A549 (cell line): ENCODE measurements at regions not wholly inside any gene's neighbourhood (a gene's known extent, or its start where the extent isn't known, plus 50 kb on each side); places are given as distances from the start of the nearest gene placed in this dataset.
"Not testable (repeated sequence)": the region's sequence is repeated elsewhere in the genome, so short reads cannot be mapped to it uniquely, and the experiment has no call there.

ENCODE experiments used
- ATAC-seq, 2 experiments: fragments of 200-7000 bp in 1 of 2; fragments of >200 bp in 1 of 2; cut with Nextera tagmentation in 1 of 2; cut with Tn5 transposase in 1 of 2; 3 replicates each; pipeline versions ENCODE4 v1.8.0 to v1.9.1; 2018 to 2020; ENCODE audit warnings: mild to moderate bottlenecking in 1 of 2, moderate library complexity in 1 of 2
- CTCF ChIA-PET: fragments of 300-600 bp; sonication (Branson Sonifier 250); formaldehyde crosslinking; extraction: SDS; loops from one replicate; lab custom pipeline; 2021; ENCODE audit warnings: antibody characterized with exemption, inconsistent platforms; lab: Yijun Ruan, JAX
- POLR2A ChIA-PET: fragments of 350-600 bp; formaldehyde crosslinking; extraction: SDS; loops from one replicate; lab custom pipeline; 2021; ENCODE audit warnings: antibody characterized with exemption, inconsistent platforms; lab: Yijun Ruan, JAX
- DNase-seq, 2 experiments: peaks; one replicate each; pipeline versions ENCODE4 v3.0.0 to v3.0.0-alpha.2; 2011 to 2016; ENCODE audit warnings: low read depth in 1 of 2, low spot score in 1 of 2
- FAIRE-seq: peaks from 2 replicates; lab custom pipeline; 2011; peaks lifted over from hg19 to GRCh38; lab: Jason Lieb, UNC
- H3K27ac ChIP-seq, 2 experiments: fragments of >200 bp; sonication (Bioruptor Twin); formaldehyde crosslinking; 3 replicates each; pipeline ENCODE4 v1.5.1; 2016 to 2017
- H3K4me1 ChIP-seq: fragments of >200 bp; sonication (Bioruptor Twin); formaldehyde crosslinking; 3 replicates; pipeline ENCODE4 v1.6.1; 2016
- H3K4me2 ChIP-seq: fragments of >200 bp; sonication (Bioruptor Twin); formaldehyde crosslinking; 3 replicates; pipeline ENCODE4 v1.6.1; 2016
- H3K4me3 ChIP-seq: fragments of >200 bp; sonication (Bioruptor Twin); formaldehyde crosslinking; 3 replicates; pipeline ENCODE4 v1.5.1; 2016
- H3K9me3 ChIP-seq: fragments of >200 bp; sonication (Bioruptor Twin); formaldehyde crosslinking; 3 replicates; pipeline ENCODE4 v1.6.1; 2016
- BHLHE40 ChIP-seq: IDR thresholded peaks from 2 replicates; pipeline ENCODE4 v1.6.1; 2012; ENCODE audit warnings: low read depth, low read length, inconsistent platforms
- CEBPB ChIP-seq, 2 experiments: fragments of >200 bp in 1 of 2; sonication (Bioruptor Twin) in 1 of 2; formaldehyde crosslinking in 1 of 2; IDR thresholded peaks; 2 replicates each; pipeline ENCODE4 v1.6.1; 2012 to 2016
- EHMT2 ChIP-seq: fragments of 200-600 bp; sonication (generic); IDR thresholded peaks from 2 replicates; pipeline ENCODE4 v1.6.1; 2016; ENCODE audit warnings: antibody characterized with exemption, low read depth, mild to moderate bottlenecking, moderate library complexity
- ELK1 ChIP-seq: fragments of 150-350 bp; IDR thresholded peaks from 2 replicates; pipeline ENCODE4 v1.6.1; 2014; ENCODE audit warnings: low read depth, mild to moderate bottlenecking, low read length
- EP300 ChIP-seq, 2 experiments: fragments of >200 bp; sonication (Bioruptor Twin); formaldehyde crosslinking; IDR thresholded peaks; 2 replicates in 1 of 2; 3 replicates in 1 of 2; pipeline ENCODE4 v1.6.1; 2016 to 2017
- FOSL2 ChIP-seq, 2 experiments: fragments of 450-650 bp in 1 of 2; fragments of >200 bp in 1 of 2; sonication (Bioruptor Twin) in 1 of 2; formaldehyde crosslinking; IDR thresholded peaks; 2 replicates each; pipeline versions ENCODE4 v1.5.0 to v1.6.1; 2016 to 2020; ENCODE audit warnings: mild to moderate bottlenecking in 1 of 2, moderate library complexity in 1 of 2
- HDAC2 ChIP-seq: fragments of 200-600 bp; sonication (generic); IDR thresholded peaks from 2 replicates; pipeline ENCODE4 v1.6.1; 2016
- JUNB ChIP-seq: fragments of >200 bp; sonication (Bioruptor Twin); formaldehyde crosslinking; IDR thresholded peaks from 2 replicates; pipeline ENCODE4 v1.6.1; 2016
- NFE2L2 ChIP-seq: fragments of 150-350 bp; conservative IDR thresholded peaks from 2 replicates; pipeline ENCODE4 v1.6.1; 2014; ENCODE audit warnings: low read length
- NPAS2 ChIP-seq: fragments of 250-450 bp; sonication (Bioruptor Pico); IDR thresholded peaks from 2 replicates; pipeline ENCODE4 v1.8.0; 2022; ENCODE audit warnings: mild to moderate bottlenecking, moderate library complexity, borderline replicate concordance
- NR3C1 ChIP-seq: fragments of >200 bp; sonication (Bioruptor Twin); formaldehyde crosslinking; IDR thresholded peaks from 3 replicates; pipeline ENCODE4 v1.6.1; 2017
- PBX3 ChIP-seq: IDR thresholded peaks from 2 replicates; pipeline ENCODE4 v1.6.1; 2012
- POLR2A ChIP-seq: IDR thresholded peaks from 2 replicates; pipeline ENCODE4 v1.6.1; 2012; ENCODE audit warnings: mild to moderate bottlenecking, low read length
- POLR2AphosphoS2 ChIP-seq: conservative IDR thresholded peaks from 2 replicates; pipeline ENCODE4 v1.6.1; 2012; ENCODE audit warnings: low read length, improper control_type of control experiment, inconsistent platforms
- RARB ChIP-seq: fragments of 250-450 bp; sonication (Bioruptor Pico); IDR thresholded peaks from 2 replicates; pipeline ENCODE4 v1.8.0; 2021; ENCODE audit warnings: mild to moderate bottlenecking, moderate library complexity
- RFX5 ChIP-seq: fragments of 450-650 bp; IDR thresholded peaks from 2 replicates; pipeline ENCODE4 v1.7.1; 2014; ENCODE audit warnings: antibody characterized with exemption, mild to moderate bottlenecking, moderate library complexity
- RNF2 ChIP-seq: fragments of 200-600 bp; sonication (generic); IDR thresholded peaks from 2 replicates; pipeline ENCODE4 v1.6.1; 2016; ENCODE audit warnings: low read depth, mild to moderate bottlenecking, antibody characterized with exemption, moderate library complexity, borderline replicate concordance
- SREBF2 ChIP-seq: fragments of 450-650 bp; IDR thresholded peaks from 2 replicates; pipeline ENCODE4 v1.6.1; 2014; ENCODE audit warnings: mild to moderate bottlenecking, moderate library complexity
- ZC3H11A ChIP-seq: fragments of 450-650 bp; IDR thresholded peaks from 2 replicates; pipeline ENCODE4 v1.6.1; 2014; ENCODE audit warnings: antibody characterized with exemption, mild to moderate bottlenecking
- ZFP36 ChIP-seq: fragments of 450-650 bp; IDR thresholded peaks from 2 replicates; pipeline ENCODE4 v1.6.1; 2014; ENCODE audit warnings: borderline replicate concordance; ENCODE audit not compliant: partially characterized antibody
- ZNF302 ChIP-seq: fragments of 250-450 bp; sonication (Bioruptor Pico); IDR thresholded peaks from 2 replicates; pipeline ENCODE4 v1.9.0; 2021; ENCODE audit warnings: inconsistent platforms, mild to moderate bottlenecking, moderate library complexity
- ZSCAN20 ChIP-seq: fragments of 250-450 bp; sonication (Bioruptor Pico); IDR thresholded peaks from 2 replicates; pipeline ENCODE4 v1.8.0; 2022; ENCODE audit warnings: mild to moderate bottlenecking, moderate library complexity
- WGBS: methylation state at CpG from one replicate; pipeline ENCODE4 v1.1.6; 2017; ENCODE audit errors: missing lambda C conversion rate; 5-methylcytosine and 5-hydroxymethylcytosine counted together
- TF ChIP-seq, protein P1 (sequence below): fragments of >200 bp; sonication (Bioruptor Twin); formaldehyde crosslinking; IDR thresholded peaks from 2 replicates; pipeline ENCODE4 v1.6.1; 2016
- TF ChIP-seq, protein P2 (sequence below): IDR thresholded peaks from 2 replicates; pipeline ENCODE4 v1.6.1; 2012; ENCODE audit warnings: low read depth, borderline replicate concordance
- TF ChIP-seq, protein P3 (sequence below): fragments of 450-650 bp; IDR thresholded peaks from 2 replicates; pipeline ENCODE4 v1.6.1; 2014; ENCODE audit warnings: antibody characterized with exemption
- TF ChIP-seq, protein P4 (sequence below): fragments of 250-450 bp; sonication (Bioruptor Pico); IDR thresholded peaks from 2 replicates; pipeline ENCODE4 v1.5.0; 2020; ENCODE audit warnings: low read depth, mild to moderate bottlenecking, moderate library complexity

DNA sequence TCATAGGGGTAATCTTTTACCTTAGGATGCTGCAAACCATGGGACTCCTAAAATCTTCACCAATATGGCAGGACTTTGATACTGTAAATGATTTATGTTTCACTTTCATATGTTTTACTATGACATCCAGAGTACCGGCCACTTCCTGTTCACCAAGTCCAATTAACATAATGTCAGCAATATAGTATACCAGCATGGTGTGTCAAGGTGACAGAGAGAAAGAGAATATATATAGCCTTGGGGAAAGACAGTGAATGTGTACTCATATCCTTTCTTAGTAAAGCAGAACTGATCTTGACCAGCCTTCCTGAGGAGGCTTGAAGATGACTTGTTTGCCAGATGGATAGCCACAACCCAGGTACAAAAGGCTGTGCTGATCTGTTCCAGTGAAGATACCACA, 127.9 kb downstream of the NRN1 start:
- CTCF ChIA-PET = no interaction called here

DNA sequence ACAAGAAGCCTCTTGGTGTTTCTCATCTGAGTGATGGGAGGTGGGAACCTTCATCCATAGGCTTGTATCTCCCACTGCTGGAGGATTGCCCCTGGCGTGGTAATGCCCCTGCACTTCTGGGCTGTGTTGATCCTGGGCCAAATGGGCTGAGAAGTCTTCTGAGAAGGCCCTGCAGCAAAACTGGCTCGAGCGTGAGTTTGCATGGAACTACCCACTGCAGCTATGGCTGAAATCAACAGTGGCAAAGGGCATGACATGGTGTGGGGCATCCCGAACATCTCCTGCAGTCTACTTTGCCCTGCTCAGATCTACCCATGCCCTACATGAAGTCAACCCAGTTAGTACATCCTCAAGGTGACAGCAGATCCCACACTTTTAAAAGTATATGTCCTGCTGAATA, 130.6 kb downstream of the NRN1 start:
- H3K4me2 ChIP-seq = no peak overlapping the region
- ATAC-seq (no peak), DNase-seq (no peak), FAIRE-seq (no peak)
- H3K27ac ChIP-seq = no peak overlapping the region
- H3K4me1 ChIP-seq = no peaks in the 10 kb centered on the region
- no peaks in the 10 kb centered on the region for H3K9me3 ChIP-seq
- TF ChIP-seq, protein P1, sequence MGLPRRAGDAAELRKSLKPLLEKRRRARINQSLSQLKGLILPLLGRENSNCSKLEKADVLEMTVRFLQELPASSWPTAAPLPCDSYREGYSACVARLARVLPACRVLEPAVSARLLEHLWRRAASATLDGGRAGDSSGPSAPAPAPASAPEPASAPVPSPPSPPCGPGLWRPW = no peak
- TF ChIP-seq ELK1 (no peak), RNF2 (no peak), NFE2L2 (no peak), CEBPB (IDR thresholded peaks at IDR 0.05) (no peak), EHMT2 (no peak), HDAC2 (no peak), NPAS2 (no peak), POLR2A (no peak), ZC3H11A (no peak), FOSL2 (IDR thresholded peaks at IDR 0.05) (no peak), FOSL2 (CRISPR knock-in tag; IDR thresholded peaks at IDR 0.05) (no peak), ZNF302 (CRISPR knock-in tag) (no peak)
- TF ChIP-seq, protein P2, sequence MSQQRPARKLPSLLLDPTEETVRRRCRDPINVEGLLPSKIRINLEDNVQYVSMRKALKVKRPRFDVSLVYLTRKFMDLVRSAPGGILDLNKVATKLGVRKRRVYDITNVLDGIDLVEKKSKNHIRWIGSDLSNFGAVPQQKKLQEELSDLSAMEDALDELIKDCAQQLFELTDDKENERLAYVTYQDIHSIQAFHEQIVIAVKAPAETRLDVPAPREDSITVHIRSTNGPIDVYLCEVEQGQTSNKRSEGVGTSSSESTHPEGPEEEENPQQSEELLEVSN = no peak
- TF ChIP-seq, protein P3, sequence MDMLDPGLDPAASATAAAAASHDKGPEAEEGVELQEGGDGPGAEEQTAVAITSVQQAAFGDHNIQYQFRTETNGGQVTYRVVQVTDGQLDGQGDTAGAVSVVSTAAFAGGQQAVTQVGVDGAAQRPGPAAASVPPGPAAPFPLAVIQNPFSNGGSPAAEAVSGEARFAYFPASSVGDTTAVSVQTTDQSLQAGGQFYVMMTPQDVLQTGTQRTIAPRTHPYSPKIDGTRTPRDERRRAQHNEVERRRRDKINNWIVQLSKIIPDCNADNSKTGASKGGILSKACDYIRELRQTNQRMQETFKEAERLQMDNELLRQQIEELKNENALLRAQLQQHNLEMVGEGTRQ = no peak
- H3K4me3 ChIP-seq = no peak overlapping the region
- WGBS = 24% methylated on average over 4 of the region's 4 CpGs
- CTCF ChIA-PET = no interaction called here
- POLR2A ChIA-PET = no interaction called here

More for the DNA sequence above, 127.9 kb downstream of the NRN1 start:
- 88% methylated on average over 1 of the region's 1 CpG for WGBS
- H3K27ac ChIP-seq = no peak overlapping the region
- POLR2A ChIA-PET = no interaction called here
- no peak overlapping the region for H3K4me3 ChIP-seq
- H3K4me1 ChIP-seq = no peaks in the 10 kb centered on the region
- ATAC-seq = no peak
- H3K4me2 ChIP-seq = no peak overlapping the region
- H3K9me3 ChIP-seq = no peaks in the 10 kb centered on the region
- DNase-seq = no peak
- TF ChIP-seq, protein P1 = no peak
- no peak for TF ChIP-seq NR3C1
- TF ChIP-seq SREBF2 = no peak
- no peak for TF ChIP-seq RARB
- no peak for TF ChIP-seq EP300 (IDR thresholded peaks at IDR 0.05)
- no peak for TF ChIP-seq ZFP36
- no peak for TF ChIP-seq NPAS2
- TF ChIP-seq ZSCAN20 = no peak
- TF ChIP-seq RFX5 = no peak
- TF ChIP-seq, protein P4, sequence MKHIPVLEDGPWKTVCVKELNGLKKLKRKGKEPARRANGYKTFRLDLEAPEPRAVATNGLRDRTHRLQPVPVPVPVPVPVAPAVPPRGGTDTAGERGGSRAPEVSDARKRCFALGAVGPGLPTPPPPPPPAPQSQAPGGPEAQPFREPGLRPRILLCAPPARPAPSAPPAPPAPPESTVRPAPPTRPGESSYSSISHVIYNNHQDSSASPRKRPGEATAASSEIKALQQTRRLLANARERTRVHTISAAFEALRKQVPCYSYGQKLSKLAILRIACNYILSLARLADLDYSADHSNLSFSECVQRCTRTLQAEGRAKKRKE (CRISPR knock-in tag) = no peak
- no peak for TF ChIP-seq POLR2AphosphoS2
- TF ChIP-seq ZNF302 (CRISPR knock-in tag) = no peak
- TF ChIP-seq JUNB = no peak
- no peak for TF ChIP-seq BHLHE40
- no peak for TF ChIP-seq FOSL2 (IDR thresholded peaks at IDR 0.05)
- TF ChIP-seq FOSL2 (CRISPR knock-in tag; IDR thresholded peaks at IDR 0.05) = no peak
- TF ChIP-seq RNF2 = no peak
- TF ChIP-seq PBX3 = no peak
- TF ChIP-seq, all 56 proteins: peak for 0
- no peak for FAIRE-seq

DNA sequence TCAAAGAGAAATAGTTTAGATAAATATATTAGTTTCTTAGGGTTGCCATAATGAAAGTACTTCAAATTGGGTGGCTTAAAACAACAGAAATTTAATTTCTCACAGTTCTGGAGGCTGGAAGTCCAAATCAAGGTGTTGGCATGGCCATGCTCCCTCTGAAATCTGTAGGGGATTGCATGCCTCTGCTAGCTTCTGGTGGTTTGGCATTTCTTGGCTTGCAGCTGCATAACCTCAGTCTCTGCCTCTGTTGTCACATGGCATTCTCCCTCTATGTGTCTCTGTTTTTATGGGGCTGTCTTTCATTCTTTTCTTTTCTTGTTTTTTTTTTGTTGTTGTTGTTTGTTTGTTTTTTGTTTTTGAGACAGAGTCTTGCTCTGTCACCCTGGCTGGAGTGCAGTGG, 132.7 kb downstream of the NRN1 start:
- H3K27ac ChIP-seq, FAIRE-seq, POLR2A ChIA-PET, CTCF ChIA-PET, H3K9me3 ChIP-seq, H3K4me3 ChIP-seq, H3K4me2 ChIP-seq, H3K4me1 ChIP-seq, DNase-seq, ATAC-seq: not testable (repeated sequence)
